Activated T-helper 17 cell treated with anti-CD3 and anti-CD28 coated beads, Interleukin-2, amount 50 U/mL, for 72 hours (primary cell): ENCODE measurements at regions not wholly inside any gene's neighbourhood (a gene's known extent, or its start where the extent isn't known, plus 50 kb on each side); places are given as distances from the start of the nearest gene placed in this dataset.
A peak's percentile ranks its signal among the peaks of the same experiment; 100 is the strongest.

Experiments
- ATAC-seq: fragments of 150-1000 bp; cut with Tn5 transposase; replicated peaks from 2 replicates; pipeline ENCODE4 v1.10.0; 2021; ENCODE audit warnings: mild to moderate bottlenecking, moderate library complexity
- H3K27ac Mint-ChIP-seq: one replicate; pipeline ENCODE4 v1.8.0; 2022; ENCODE audit warnings: mixed read lengths
- H3K27me3 Mint-ChIP-seq: one replicate; pipeline ENCODE4 v1.8.0; 2022; ENCODE audit warnings: mixed read lengths
- H3K36me3 Mint-ChIP-seq: one replicate; pipeline ENCODE4 v1.8.0; 2022; ENCODE audit warnings: low read depth, mild to moderate bottlenecking, mixed read lengths
- H3K4me1 Mint-ChIP-seq: one replicate; pipeline ENCODE4 v1.8.0; 2022; ENCODE audit warnings: mixed read lengths
- H3K4me3 Mint-ChIP-seq: one replicate; pipeline ENCODE4 v1.8.0; 2022; ENCODE audit warnings: mild to moderate bottlenecking, mixed read lengths
- H3K9me3 Mint-ChIP-seq: one replicate; pipeline ENCODE4 v1.8.0; 2022; ENCODE audit warnings: mixed read lengths

DNA sequence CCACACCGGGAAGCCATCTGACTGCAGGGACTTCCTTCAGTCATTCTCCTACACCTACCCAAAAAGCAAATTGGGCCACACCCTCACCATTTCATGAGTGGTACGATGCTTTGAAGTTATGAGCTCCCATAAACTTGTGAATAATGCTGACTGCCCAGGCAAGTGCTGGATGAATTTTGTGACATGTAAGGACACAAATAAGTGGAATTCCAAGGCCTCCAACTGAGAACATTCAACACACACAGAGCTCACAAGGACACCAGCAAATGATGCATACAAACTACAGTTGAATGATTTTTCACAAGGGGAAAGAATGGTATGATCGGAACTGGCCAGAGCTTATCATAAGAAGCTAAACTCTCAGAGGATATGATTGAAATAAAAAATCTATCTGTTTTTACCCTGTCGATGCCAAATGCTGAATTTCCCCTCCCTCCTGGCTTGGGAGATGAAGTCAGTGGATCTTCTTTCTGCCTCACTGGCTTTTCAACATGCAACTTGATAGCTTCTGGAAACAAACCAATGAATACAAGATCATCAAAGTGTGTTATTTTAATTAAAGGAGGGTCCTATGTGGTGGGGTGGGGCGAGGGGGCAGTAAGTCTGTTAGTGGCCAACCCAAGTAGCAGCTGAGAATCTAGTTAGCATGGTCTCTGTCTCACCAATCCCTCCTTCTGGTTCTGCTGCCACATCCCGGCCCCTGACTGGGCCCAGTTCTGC lies 123.8 kb downstream of the WT1 start:
- no peaks in the 10 kb centered on the region for H3K36me3 Mint-ChIP-seq
- peaks cover 7% of the 10 kb centered on the region for H3K27me3 Mint-ChIP-seq
- no peak overlapping the region for H3K27ac Mint-ChIP-seq
- peaks cover 4% of the 10 kb centered on the region for H3K4me1 Mint-ChIP-seq
- no peaks in the 10 kb centered on the region for H3K9me3 Mint-ChIP-seq
- no peak for ATAC-seq
- no peak overlapping the region for H3K4me3 Mint-ChIP-seq

GRCh38 chr11:32312206-32312817 lies 123.0 kb downstream of the WT1 start:
- peaks cover 7% of the 10 kb centered on the region for H3K27me3 Mint-ChIP-seq
- no peaks in the 10 kb centered on the region for H3K36me3 Mint-ChIP-seq
- no peaks in the 10 kb centered on the region for H3K9me3 Mint-ChIP-seq
- no peak overlapping the region for H3K27ac Mint-ChIP-seq
- H3K4me1 Mint-ChIP-seq: peaks cover 4% of the 10 kb centered on the region
- ATAC-seq: no peak
- no peak overlapping the region for H3K4me3 Mint-ChIP-seq

DNA sequence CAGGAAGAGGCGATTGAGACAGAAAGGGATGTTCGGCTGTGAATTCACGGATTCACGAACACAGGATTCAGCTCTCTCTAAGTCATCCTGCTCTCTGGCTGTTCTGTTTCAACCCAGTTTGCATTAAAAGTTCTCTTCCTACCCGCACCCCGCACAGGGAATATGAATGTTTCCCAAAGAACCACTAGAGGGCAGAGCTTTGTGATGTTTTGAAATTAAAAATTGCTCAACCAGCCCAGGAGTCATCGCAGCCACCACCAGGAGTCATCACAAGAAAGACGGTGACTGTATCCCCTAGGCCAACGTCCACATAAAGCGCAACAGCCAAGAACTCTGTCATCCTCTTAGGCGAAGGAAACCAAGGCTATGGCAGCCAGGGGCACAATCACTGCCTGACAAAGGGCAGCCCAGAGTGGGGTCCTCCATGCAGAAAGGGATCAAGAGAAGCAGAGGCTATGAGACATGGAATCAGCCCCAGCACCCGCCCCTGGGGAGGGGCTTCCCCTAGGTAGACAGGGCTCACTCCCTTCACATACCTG lies 122.4 kb downstream of the WT1 start:
- no peaks in the 10 kb centered on the region for H3K9me3 Mint-ChIP-seq
- no peaks in the 10 kb centered on the region for H3K36me3 Mint-ChIP-seq
- H3K27ac Mint-ChIP-seq: no peak overlapping the region
- H3K4me3 Mint-ChIP-seq: no peak overlapping the region
- H3K4me1 Mint-ChIP-seq: peaks cover 4% of the 10 kb centered on the region
- H3K27me3 Mint-ChIP-seq: peaks cover 4% of the 10 kb centered on the region
- ATAC-seq: peak; percentile 83

DNA sequence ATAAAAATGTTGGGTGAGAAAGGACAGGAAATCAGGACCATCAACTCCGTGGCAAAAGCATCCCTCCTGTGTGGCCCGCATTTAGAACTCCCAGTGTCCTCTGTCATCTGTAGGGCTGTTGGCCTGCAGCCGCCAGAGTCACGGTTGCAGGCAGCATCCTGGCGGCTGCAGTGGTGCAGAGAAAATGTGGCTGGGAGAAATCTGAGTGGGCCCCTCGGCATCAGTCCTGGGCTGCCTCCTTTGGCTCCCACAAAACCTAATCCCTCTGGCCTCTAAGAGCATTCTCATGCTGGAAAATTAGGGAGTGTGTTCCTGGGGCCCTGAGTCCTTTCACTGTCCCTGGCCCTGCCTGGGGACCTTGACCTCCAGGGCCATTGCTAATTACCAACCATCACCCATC lies 121.9 kb downstream of the WT1 start:
- peaks cover 8% of the 10 kb centered on the region for H3K4me1 Mint-ChIP-seq
- peaks cover 4% of the 10 kb centered on the region for H3K27me3 Mint-ChIP-seq
- ATAC-seq: no peak

GRCh38 chr11:32315121-32315520 lies 120.2 kb downstream of the WT1 start:
- ATAC-seq: no peak
- Mint-ChIP-seq H3K27me3 (peaks cover 6% of the 10 kb centered on the region), H3K27ac (no peak overlapping the region), H3K9me3 (no peaks in the 10 kb centered on the region), H3K4me1 (peaks cover 8% of the 10 kb centered on the region), H3K4me3 (no peak overlapping the region), H3K36me3 (no peaks in the 10 kb centered on the region)

More for the DNA sequence above, 121.9 kb downstream of the WT1 start:
- Mint-ChIP-seq H3K27ac (no peak overlapping the region), H3K4me3 (no peak overlapping the region), H3K36me3 (no peaks in the 10 kb centered on the region), H3K9me3 (no peaks in the 10 kb centered on the region)

- peaks cover 6% of the 10 kb centered on the region for H3K27me3 Mint-ChIP-seq
- H3K4me3 Mint-ChIP-seq: no peak overlapping the region
- H3K9me3 Mint-ChIP-seq: no peaks in the 10 kb centered on the region
- no peak overlapping the region for H3K27ac Mint-ChIP-seq
- peaks cover 8% of the 10 kb centered on the region for H3K4me1 Mint-ChIP-seq
- H3K36me3 Mint-ChIP-seq: no peaks in the 10 kb centered on the region
- no peak for ATAC-seq
Observed at GRCh38 chr11:32316232-32316631, 119.1 kb downstream of the WT1 start.

GRCh38 chr11:32316858-32317642 lies 118.3 kb downstream of the WT1 start:
- peak; percentile 47 for ATAC-seq
- H3K4me1 Mint-ChIP-seq: peaks cover 8% of the 10 kb centered on the region
- H3K4me3 Mint-ChIP-seq: no peak overlapping the region
- peaks cover 8% of the 10 kb centered on the region for H3K27me3 Mint-ChIP-seq
- no peaks in the 10 kb centered on the region for H3K9me3 Mint-ChIP-seq
- H3K36me3 Mint-ChIP-seq: no peaks in the 10 kb centered on the region
- peak overlapping the region; percentile 21 for H3K27ac Mint-ChIP-seq

GRCh38 chr11:32317643-32318042 lies 117.7 kb downstream of the WT1 start:
- peaks cover 8% of the 10 kb centered on the region for H3K4me1 Mint-ChIP-seq
- H3K4me3 Mint-ChIP-seq: no peak overlapping the region
- H3K27me3 Mint-ChIP-seq: peaks cover 13% of the 10 kb centered on the region
- no peaks in the 10 kb centered on the region for H3K9me3 Mint-ChIP-seq
- ATAC-seq: peak; percentile 49
- H3K36me3 Mint-ChIP-seq: no peaks in the 10 kb centered on the region
- H3K27ac Mint-ChIP-seq: peak overlapping the region; percentile 21

GRCh38 chr11:32318071-32319055 lies 117.0 kb downstream of the WT1 start:
- Mint-ChIP-seq H3K4me3 (no peak overlapping the region), H3K4me1 (peaks cover 4% of the 10 kb centered on the region), H3K27me3 (peaks cover 15% of the 10 kb centered on the region), H3K9me3 (no peaks in the 10 kb centered on the region), H3K27ac (peak overlapping the region; percentile 21), H3K36me3 (no peaks in the 10 kb centered on the region)
- no peak for ATAC-seq

- Mint-ChIP-seq H3K4me1 (no peaks in the 10 kb centered on the region), H3K4me3 (no peak overlapping the region), H3K9me3 (no peaks in the 10 kb centered on the region), H3K36me3 (no peaks in the 10 kb centered on the region), H3K27me3 (peaks cover 28% of the 10 kb centered on the region), H3K27ac (no peak overlapping the region)
- no peak for ATAC-seq
Observed at GRCh38 chr11:32323814-32324130, 111.6 kb downstream of the WT1 start.

GRCh38 chr11:32325187-32325586 lies 110.2 kb downstream of the WT1 start:
- Mint-ChIP-seq H3K4me3 (no peak overlapping the region), H3K27ac (no peak overlapping the region), H3K27me3 (peaks cover 22% of the 10 kb centered on the region), H3K4me1 (no peaks in the 10 kb centered on the region), H3K36me3 (no peaks in the 10 kb centered on the region), H3K9me3 (no peaks in the 10 kb centered on the region)
- no peak for ATAC-seq

- Mint-ChIP-seq H3K27me3 (peaks cover 22% of the 10 kb centered on the region), H3K36me3 (no peaks in the 10 kb centered on the region)
Observed at GRCh38 chr11:32325725-32326124, 109.6 kb downstream of the WT1 start.

GRCh38 chr11:32326522-32326921 lies 108.8 kb downstream of the WT1 start:
- no peak for ATAC-seq
- Mint-ChIP-seq H3K27me3 (peaks cover 22% of the 10 kb centered on the region), H3K36me3 (no peaks in the 10 kb centered on the region), H3K9me3 (no peaks in the 10 kb centered on the region), H3K4me3 (no peak overlapping the region), H3K27ac (no peak overlapping the region), H3K4me1 (no peaks in the 10 kb centered on the region)

More at GRCh38 chr11:32325725-32326124, 109.6 kb downstream of the WT1 start:
- Mint-ChIP-seq H3K4me3 (no peak overlapping the region), H3K27ac (no peak overlapping the region), H3K4me1 (no peaks in the 10 kb centered on the region), H3K9me3 (no peaks in the 10 kb centered on the region)
- ATAC-seq: no peak

- Mint-ChIP-seq H3K36me3 (no peaks in the 10 kb centered on the region), H3K4me1 (no peaks in the 10 kb centered on the region), H3K4me3 (no peak overlapping the region), H3K9me3 (no peaks in the 10 kb centered on the region), H3K27me3 (peaks cover 25% of the 10 kb centered on the region), H3K27ac (no peak overlapping the region)
- ATAC-seq: no peak
Observed at GRCh38 chr11:32328392-32328791, 106.9 kb downstream of the WT1 start.
